Activated CD4-positive, alpha-beta memory T cell treated with anti-CD3 and anti-CD28 coated beads for 36 hours (primary cell): ENCODE measurements at regions not wholly inside any gene's neighbourhood (a gene's known extent, or its start where the extent isn't known, plus 50 kb on each side); places are given as distances from the start of the nearest gene placed in this dataset.
"Not testable (repeated sequence)": the region's sequence is repeated elsewhere in the genome, so short reads cannot be mapped to it uniquely, and the experiment has no call there.

Experiments
- CTCF ChIA-PET: fragments of 350-600 bp; sonication (Branson Sonifier 250); formaldehyde crosslinking; loops from one replicate; lab custom pipeline; 2021; ENCODE audit warnings: antibody characterized with exemption, inconsistent platforms; lab: Charles Lee
- POLR2A ChIA-PET: fragments of 350-600 bp; sonication (Branson Sonifier 250); formaldehyde crosslinking; loops from one replicate; lab custom pipeline; 2021; ENCODE audit warnings: antibody characterized with exemption; lab: Charles Lee
- DNase-seq: peaks from one replicate; pipeline ENCODE4 v3.0.0-alpha.2; 2020
- H3K27ac Mint-ChIP-seq: one replicate; pipeline ENCODE4 v1.8.0; 2021; ENCODE audit warnings: mixed read lengths
- H3K27me3 Mint-ChIP-seq: one replicate; pipeline ENCODE4 v1.8.0; 2021; ENCODE audit warnings: mixed read lengths
- H3K36me3 Mint-ChIP-seq: one replicate; pipeline ENCODE4 v1.8.0; 2021; ENCODE audit warnings: mixed read lengths
- H3K4me1 Mint-ChIP-seq: one replicate; pipeline ENCODE4 v1.8.0; 2021; ENCODE audit warnings: low read depth, mixed read lengths
- H3K4me3 Mint-ChIP-seq: one replicate; pipeline ENCODE4 v1.8.0; 2021; ENCODE audit warnings: mild to moderate bottlenecking, mixed read lengths
- H3K9me3 Mint-ChIP-seq: one replicate; pipeline ENCODE4 v1.8.0; 2021; ENCODE audit warnings: mixed read lengths
- intact Hi-C: fragments of 100-400 bp; cut with micrococcal nuclease; formaldehyde crosslinking; loops from one replicate; pipeline ENCODE4 v1.15.1; 2023

DNA sequence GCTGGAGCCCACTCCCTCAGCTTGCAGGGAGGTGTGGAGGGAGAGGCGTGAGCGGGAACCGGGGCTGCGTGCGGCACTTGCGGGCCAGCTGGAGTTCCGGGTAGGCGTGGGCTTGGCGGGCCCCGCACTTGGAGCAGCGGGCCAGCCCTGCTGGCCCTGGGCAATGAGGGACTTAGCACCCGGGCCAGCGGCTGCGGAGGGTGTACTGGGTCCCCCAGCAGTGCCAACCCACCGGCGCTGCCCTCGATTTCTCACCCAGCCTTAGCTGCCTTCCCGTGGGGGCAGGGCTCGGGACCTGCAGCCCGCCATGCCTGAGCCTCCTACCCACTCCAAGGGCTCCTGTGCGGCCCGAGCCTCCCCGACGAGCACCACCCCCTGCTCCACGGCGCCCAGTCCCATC is 61.9 kb upstream of the DHRS4 start:
- intact Hi-C loops, H3K27ac Mint-ChIP-seq, H3K4me3 Mint-ChIP-seq, POLR2A ChIA-PET, DNase-seq, H3K9me3 Mint-ChIP-seq, H3K4me1 Mint-ChIP-seq, H3K36me3 Mint-ChIP-seq: not testable (repeated sequence)
- peaks cover 21% of the 10 kb centered on the region for H3K27me3 Mint-ChIP-seq
- CTCF ChIA-PET = interaction anchor here (1.4 kb wide), 1 partner anchor 19 kb away, joined by 3 read pairs; no protein-coding TSS in a partner anchor

- CTCF ChIA-PET = interaction anchor here (1.4 kb wide), 1 partner anchor 19 kb away, joined by 3 read pairs; no protein-coding TSS in a partner anchor
- DNase-seq, H3K9me3 Mint-ChIP-seq, H3K4me1 Mint-ChIP-seq, POLR2A ChIA-PET, H3K36me3 Mint-ChIP-seq, H3K27ac Mint-ChIP-seq, intact Hi-C loops, H3K4me3 Mint-ChIP-seq: not testable (repeated sequence)
- H3K27me3 Mint-ChIP-seq = peaks cover 17% of the 10 kb centered on the region
Observed at GRCh38 chr14:23892289-23892688, 61.3 kb upstream of the DHRS4 start.

DNA sequence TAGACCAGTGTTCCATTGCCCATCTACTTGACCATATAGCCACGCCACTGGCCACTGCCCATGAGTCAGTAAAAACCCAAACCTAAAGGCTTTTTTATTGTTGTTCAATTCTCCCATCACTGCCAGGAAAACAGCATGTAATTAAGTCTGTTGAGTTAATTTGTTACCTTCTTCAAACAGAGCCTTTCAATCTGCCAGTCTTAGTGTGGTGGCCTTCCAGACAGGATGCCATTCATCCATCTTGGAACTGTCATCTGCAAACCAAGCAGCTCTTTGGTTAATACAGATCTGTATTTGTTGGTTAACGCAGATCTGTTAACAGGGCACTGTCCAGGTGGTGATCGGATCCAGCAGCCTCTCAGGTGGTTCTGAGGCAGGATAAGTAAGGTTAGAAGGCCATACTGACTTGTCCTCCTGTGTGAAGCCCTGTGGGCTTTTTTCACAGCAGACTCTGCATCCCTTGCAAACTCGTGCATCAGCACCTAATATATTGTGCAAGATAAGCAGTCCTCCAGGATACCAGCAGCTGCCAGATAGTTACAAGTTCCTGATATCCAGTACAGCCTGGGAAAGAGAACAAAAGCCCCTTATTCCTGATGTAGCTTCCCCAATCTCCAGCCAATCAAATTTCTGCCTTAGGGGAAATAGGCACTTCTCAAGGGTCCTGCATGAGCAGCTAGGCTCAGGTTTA is 59.1 kb upstream of the DHRS4 start:
- intact Hi-C loops = no loop called here
- H3K4me3 Mint-ChIP-seq = no peak overlapping the region
- H3K27me3 Mint-ChIP-seq = peaks cover 9% of the 10 kb centered on the region
- no peaks in the 10 kb centered on the region for H3K9me3 Mint-ChIP-seq
- no peak for DNase-seq
- H3K27ac Mint-ChIP-seq = no peak overlapping the region
- ChIA-PET CTCF (no interaction called here), POLR2A (no interaction called here)
- no peaks in the 10 kb centered on the region for H3K36me3 Mint-ChIP-seq
- peaks cover 2% of the 10 kb centered on the region for H3K4me1 Mint-ChIP-seq

GRCh38 chr14:23895053-23895419 is 58.5 kb upstream of the DHRS4 start:
- CTCF ChIA-PET = interaction anchor here (1.7 kb wide), 1 partner anchor 263 kb away, joined by 7 read pairs; no protein-coding TSS in a partner anchor
- no peak overlapping the region for H3K27ac Mint-ChIP-seq
- POLR2A ChIA-PET = no interaction called here
- H3K4me3 Mint-ChIP-seq = no peak overlapping the region
- peaks cover 12% of the 10 kb centered on the region for H3K27me3 Mint-ChIP-seq
- intact Hi-C loops = no loop called here
- no peak for DNase-seq
- H3K4me1 Mint-ChIP-seq = peaks cover 2% of the 10 kb centered on the region
- no peaks in the 10 kb centered on the region for H3K9me3 Mint-ChIP-seq
- no peaks in the 10 kb centered on the region for H3K36me3 Mint-ChIP-seq

- no peak overlapping the region for H3K4me3 Mint-ChIP-seq
- H3K36me3 Mint-ChIP-seq = no peaks in the 10 kb centered on the region
- H3K27ac Mint-ChIP-seq = no peak overlapping the region
- POLR2A ChIA-PET = no interaction called here
- peaks cover 15% of the 10 kb centered on the region for H3K27me3 Mint-ChIP-seq
- no peak for DNase-seq
- peaks cover 2% of the 10 kb centered on the region for H3K4me1 Mint-ChIP-seq
- H3K9me3 Mint-ChIP-seq = no peaks in the 10 kb centered on the region
- intact Hi-C loops = no loop called here
- CTCF ChIA-PET = interaction anchor here (1.2 to 1.7 kb wide), 2 partner anchors 15 to 263 kb away, joined by 3 to 7 read pairs; no protein-coding TSS in a partner anchor
Observed at GRCh38 chr14:23895480-23895879, 58.1 kb upstream of the DHRS4 start.

GRCh38 chr14:23896609-23897153 is 56.9 kb upstream of the DHRS4 start:
- Mint-ChIP-seq H3K4me1 (peaks cover 2% of the 10 kb centered on the region), H3K36me3 (no peaks in the 10 kb centered on the region), H3K27ac (no peak overlapping the region), H3K27me3 (peaks cover 15% of the 10 kb centered on the region), H3K9me3 (no peaks in the 10 kb centered on the region), H3K4me3 (no peak overlapping the region)
- ChIA-PET CTCF (interaction anchor here (1.2 to 1.7 kb wide), 2 partner anchors 16 to 265 kb away, joined by 3 to 7 read pairs; no protein-coding TSS in a partner anchor), POLR2A (no interaction called here)
- DNase-seq = no peak
- intact Hi-C loops = no loop called here

DNA sequence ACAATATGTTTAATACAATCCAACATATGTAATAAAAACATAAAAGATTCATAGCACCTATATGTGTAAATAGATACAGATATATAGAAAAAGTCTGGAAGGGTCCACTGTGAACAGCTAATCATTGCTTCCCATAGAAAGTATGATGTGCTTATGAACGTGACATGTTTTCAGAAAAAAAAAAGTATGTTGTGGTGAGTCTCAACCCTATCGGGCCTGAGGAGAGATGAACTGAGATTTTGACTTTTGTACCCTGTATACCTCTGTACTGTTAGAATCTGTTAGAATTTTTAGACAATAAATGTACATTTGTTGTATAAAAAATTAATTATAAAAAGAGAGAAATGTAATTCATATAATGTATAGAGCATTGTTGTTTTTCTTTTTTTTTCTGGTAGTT is 56.3 kb upstream of the DHRS4 start:
- H3K4me1 Mint-ChIP-seq, H3K9me3 Mint-ChIP-seq, POLR2A ChIA-PET, H3K4me3 Mint-ChIP-seq, H3K27ac Mint-ChIP-seq, H3K36me3 Mint-ChIP-seq, DNase-seq, intact Hi-C loops, CTCF ChIA-PET: not testable (repeated sequence)
- H3K27me3 Mint-ChIP-seq = peaks cover 13% of the 10 kb centered on the region

DNA sequence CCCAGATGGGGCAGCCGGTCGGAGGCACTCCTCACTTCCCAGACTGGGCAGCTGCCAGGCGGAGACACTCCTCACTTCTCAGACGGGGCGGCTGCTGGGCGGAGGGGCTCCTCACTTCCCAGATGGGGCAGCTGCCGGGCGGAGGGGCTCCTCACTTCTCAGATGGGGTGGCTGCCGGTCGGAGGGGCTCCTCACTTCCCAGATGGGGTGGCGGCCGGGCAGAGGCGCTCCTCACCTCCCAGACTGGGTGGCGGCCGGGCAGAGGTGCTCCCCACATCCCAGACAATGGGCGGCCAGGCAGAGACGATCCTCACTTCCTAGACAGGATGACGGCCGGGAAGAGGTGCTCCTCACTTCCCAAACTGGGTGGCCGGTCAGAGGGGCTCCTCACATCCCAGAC is 55.2 kb upstream of the DHRS4 start:
- H3K9me3 Mint-ChIP-seq, H3K36me3 Mint-ChIP-seq, H3K27ac Mint-ChIP-seq, H3K4me1 Mint-ChIP-seq, POLR2A ChIA-PET, intact Hi-C loops, H3K4me3 Mint-ChIP-seq, DNase-seq, CTCF ChIA-PET: not testable (repeated sequence)
- peaks cover 15% of the 10 kb centered on the region for H3K27me3 Mint-ChIP-seq

- Mint-ChIP-seq H3K27me3 (peaks cover 16% of the 10 kb centered on the region), H3K27ac (no peak overlapping the region), H3K9me3 (no peaks in the 10 kb centered on the region), H3K4me1 (peaks cover 2% of the 10 kb centered on the region), H3K36me3 (no peaks in the 10 kb centered on the region), H3K4me3 (no peak overlapping the region)
- ChIA-PET POLR2A (no interaction called here), CTCF (interaction anchor here (0.7 kb wide), 1 partner anchor 268 kb away, joined by 4 read pairs; no protein-coding TSS in a partner anchor)
- no peak for DNase-seq
- intact Hi-C loops = no loop called here
Observed at GRCh38 chr14:23899788-23900187, 53.8 kb upstream of the DHRS4 start.

DNA sequence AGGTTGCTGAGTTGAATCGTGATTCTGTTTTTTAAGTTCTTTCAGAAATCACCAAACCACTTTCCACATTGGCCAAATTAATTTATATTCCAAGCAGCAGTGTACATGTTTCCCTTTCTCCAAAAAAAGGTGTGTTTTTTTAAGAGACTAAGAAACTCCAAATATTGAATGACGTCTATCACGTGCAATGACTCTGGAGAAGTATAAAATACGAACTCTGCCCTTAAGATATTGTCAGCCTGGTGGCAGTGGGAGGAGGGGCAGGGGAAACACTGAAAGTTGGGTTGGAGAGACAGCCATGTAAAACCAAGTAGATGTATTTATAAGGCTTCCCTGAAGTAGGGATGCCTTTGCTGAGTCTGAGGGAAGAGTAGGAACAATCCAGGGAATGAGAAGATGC is 50.1 kb upstream of the DHRS4 start:
- H3K27me3 Mint-ChIP-seq = peaks cover 19% of the 10 kb centered on the region
- H3K27ac Mint-ChIP-seq = no peak overlapping the region
- intact Hi-C loops = no loop called here
- H3K4me1 Mint-ChIP-seq = no peaks in the 10 kb centered on the region
- ChIA-PET CTCF (no interaction called here), POLR2A (no interaction called here)
- no peak for DNase-seq
- no peaks in the 10 kb centered on the region for H3K9me3 Mint-ChIP-seq
- no peak overlapping the region for H3K4me3 Mint-ChIP-seq
- no peaks in the 10 kb centered on the region for H3K36me3 Mint-ChIP-seq
